ENCODE measurements at regions not wholly inside any gene's neighbourhood (a gene's known extent, or its start where the extent isn't known, plus 50 kb on each side); places are given as distances from the start of the nearest gene placed in this dataset.

- no TSS peak for BruUV-seq (replicated peaks)
- POLR2A ChIA-PET: no interaction called here
- CTCF ChIA-PET: no interaction called here
- Histone ChIP-seq H3K4me2 (ENCODE audit: low read length) (no peak overlapping the region), H3K9me3 (ENCODE audit: control insufficient read depth in 1 of 2, insufficient read depth in 1 of 2, low read depth in 1 of 2, low read length in 2 of 2) (no peaks in the 10 kb centered on the region), H3K4me3 (replicated peaks in 1 of 2; ENCODE audit: low read depth in 1 of 2, low read length in 2 of 2) (no peak overlapping the region), H4K20me1 (ENCODE audit: insufficient read depth) (no peaks in the 10 kb centered on the region), H3K27me3 (ENCODE audit: insufficient read depth, low read length) (peaks cover 16% of the 10 kb centered on the region; the same call in 1 of the 2 replicates), H3K9me2 (ENCODE audit: insufficient read depth) (no peaks in the 10 kb centered on the region), H3K4me1 (ENCODE audit: control insufficient read depth in 1 of 2, insufficient read depth in 2 of 2, low read length in 2 of 2) (no peaks in the 10 kb centered on the region), H2AFZ (ENCODE audit: low read depth, low read length, poor library complexity, severe bottlenecking) (no peak overlapping the region), H3K79me2 (ENCODE audit: insufficient read depth, low read length) (no peaks in the 10 kb centered on the region), H3K27ac (ENCODE audit: low read depth, low read length) (no peak overlapping the region), H3K36me3 (ENCODE audit: control insufficient read depth in 1 of 2, insufficient read depth in 2 of 2, low read length in 2 of 2) (no peaks in the 10 kb centered on the region), H3K9ac (ENCODE audit: low read length) (no peak overlapping the region)
- DNase-seq (ENCODE audit: low read depth, low spot score) (no peak), ATAC-seq (no peak)
- no peak for TF ChIP-seq ZBTB33 (IDR thresholded peaks at IDR 0.05; ENCODE audit: extremely low read depth, insufficient replicate concordance, low read length)
- no peak for TF ChIP-seq SRF (IDR thresholded peaks at IDR 0.05; ENCODE audit: low read depth)
- TF ChIP-seq REST (IDR thresholded peaks at IDR 0.05; ENCODE audit: low read depth): no peak
- RAD21 ChIA-PET (ENCODE audit: low non-redundant PET in 1 of 2, low total read pairs in 2 of 2, uncharacterized antibody in 2 of 2, unreplicated experiment in 2 of 2): no interaction called here
- intact Hi-C loops (cut with micrococcal nuclease): no loop called here
These were observed 232.9 kb upstream of the NCAM1 start for GRCh38 chr11:112728288-112728687.

Measured in HCT116 (cell line).